ENCODE measurements at regions not wholly inside any gene's neighbourhood (a gene's known extent, or its start where the extent isn't known, plus 50 kb on each side); places are given as distances from the start of the nearest gene placed in this dataset.
"Not testable (repeated sequence)": the region's sequence is repeated elsewhere in the genome, so short reads cannot be mapped to it uniquely, and the experiment has no call there.

DNA sequence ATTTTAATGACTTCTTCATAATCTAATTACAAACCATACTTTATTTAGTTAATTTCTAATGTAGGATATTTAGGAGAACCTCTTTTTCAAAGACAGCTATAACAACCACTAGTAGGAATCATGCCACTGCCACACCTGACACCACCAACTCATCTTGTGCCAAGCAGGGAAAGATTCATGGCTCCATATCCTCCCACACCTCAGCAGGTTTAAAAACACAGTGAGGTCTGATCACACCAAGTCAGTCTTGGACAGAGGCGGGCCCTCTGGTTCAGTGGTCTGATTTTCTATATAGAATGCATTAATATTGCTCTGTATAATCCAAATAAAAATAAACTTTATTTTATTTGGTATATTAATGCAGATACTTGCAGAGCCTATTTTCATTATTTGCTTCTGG lies 227.7 kb upstream of the TTC29 start:
- DNase-seq, result no peak

DNA sequence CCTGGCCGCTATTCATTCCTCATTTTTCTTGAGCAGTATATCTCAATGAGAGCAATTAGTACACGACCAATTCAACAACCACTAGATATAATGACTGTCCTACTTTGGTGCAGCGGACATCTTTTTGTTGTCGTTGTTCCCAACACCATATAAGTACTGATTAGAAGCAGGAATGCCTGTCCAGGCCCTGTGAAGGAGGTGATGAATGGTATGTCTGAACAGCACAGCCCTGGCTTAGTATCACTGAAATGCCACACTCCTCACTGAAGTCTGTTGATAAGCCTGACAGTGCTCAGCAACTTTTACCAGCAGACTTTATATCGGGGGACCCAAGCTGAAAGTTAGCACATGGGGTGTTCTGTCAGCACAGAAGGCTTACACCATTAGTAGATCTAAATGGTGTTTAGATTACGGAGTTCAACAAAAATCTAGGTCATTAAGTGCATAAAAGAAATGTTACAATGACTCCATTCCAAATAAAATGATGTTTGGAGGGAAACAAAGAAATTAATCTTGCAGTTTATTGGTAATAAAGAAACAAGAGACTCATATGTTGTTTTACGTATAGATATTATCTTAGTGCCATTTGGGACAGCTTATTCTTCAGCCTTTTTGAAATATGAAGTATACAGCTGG lies 228.3 kb upstream of the TTC29 start:
- DNase-seq, result no peak

DNA sequence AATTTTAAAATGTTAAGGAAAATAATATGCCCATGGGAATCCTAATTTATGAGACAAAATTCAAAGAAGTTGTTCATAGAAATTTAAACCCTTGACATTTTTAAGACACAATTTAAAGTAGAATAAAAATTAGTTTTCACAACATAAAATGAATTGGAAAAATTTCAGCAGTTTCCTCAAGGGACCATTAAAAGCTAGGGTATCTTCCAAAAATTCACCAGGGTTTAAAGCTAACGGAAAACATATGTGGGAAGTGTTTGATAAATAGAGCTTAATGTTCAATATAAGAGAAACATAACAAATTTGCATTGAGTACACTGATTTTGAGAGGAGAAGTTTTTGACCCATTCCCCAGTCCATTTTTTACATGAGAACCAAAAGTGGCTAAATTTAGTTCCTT lies 228.9 kb upstream of the TTC29 start:
- DNase-seq, result no peak

DNA sequence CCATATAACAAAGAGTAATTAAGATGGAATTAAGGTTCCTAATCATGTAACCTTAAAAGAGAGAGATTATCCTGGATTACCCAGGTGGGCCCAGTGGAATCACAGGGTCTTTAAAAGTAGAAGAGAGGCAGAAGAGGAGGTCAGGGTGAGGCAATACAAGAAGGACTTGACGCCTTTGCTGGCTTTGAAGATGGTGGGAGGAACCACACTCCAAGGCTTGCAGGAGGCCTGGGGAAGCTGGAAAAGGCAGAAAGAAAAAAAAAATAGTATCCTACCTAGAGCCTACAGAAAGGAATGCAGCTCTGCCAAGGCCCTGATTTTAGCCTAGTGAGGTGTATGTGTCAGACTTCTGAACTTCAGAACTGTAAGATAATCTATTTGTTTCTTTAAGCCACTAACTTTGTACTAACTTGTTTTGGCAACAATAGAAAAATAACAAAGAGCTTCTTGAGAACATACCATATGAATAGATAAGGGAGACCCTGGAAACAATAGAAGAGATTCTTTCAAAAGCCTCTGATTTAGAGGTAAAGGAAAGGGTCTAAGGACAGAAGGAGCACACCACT lies 229.9 kb upstream of the TTC29 start:
- DNase-seq, result no peak

DNA sequence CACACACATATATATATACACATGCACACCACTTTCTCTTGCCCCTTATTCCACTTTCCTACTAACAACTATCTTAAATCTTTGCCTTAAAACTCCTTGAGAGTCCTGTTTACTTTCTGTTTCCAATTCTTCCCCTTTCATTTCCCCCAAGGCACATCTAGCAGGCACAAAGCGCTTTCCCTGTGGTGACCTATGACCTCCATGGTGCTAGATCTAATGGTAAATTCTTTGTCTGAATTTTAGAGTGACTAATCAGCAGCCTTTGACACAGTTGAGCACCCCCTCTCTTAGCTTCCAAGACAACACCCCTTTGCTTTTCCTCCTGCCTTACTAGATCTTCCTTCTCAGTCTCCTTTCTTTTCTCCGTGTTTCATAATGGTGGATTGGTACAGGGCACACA lies 236.4 kb upstream of the TTC29 start:
- no peak for DNase-seq

DNA sequence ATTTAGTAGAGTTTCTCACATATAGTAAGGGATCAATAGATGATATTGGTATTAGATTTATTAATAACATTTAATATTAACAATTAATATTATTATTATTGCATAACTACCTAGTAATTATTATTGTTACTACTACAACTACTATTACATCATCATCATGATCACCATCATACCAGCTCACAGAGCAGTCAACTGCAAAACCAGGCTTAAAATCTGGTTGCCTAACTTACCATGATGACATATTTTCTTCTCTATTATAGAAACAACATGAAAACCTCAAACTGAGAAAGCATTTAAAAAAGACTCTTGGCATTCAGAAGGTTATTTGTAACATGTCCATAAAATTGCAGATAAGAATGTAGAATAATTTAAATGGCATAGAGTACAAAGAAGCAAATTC lies 247.0 kb upstream of the TTC29 start:
- no peak for DNase-seq

DNA sequence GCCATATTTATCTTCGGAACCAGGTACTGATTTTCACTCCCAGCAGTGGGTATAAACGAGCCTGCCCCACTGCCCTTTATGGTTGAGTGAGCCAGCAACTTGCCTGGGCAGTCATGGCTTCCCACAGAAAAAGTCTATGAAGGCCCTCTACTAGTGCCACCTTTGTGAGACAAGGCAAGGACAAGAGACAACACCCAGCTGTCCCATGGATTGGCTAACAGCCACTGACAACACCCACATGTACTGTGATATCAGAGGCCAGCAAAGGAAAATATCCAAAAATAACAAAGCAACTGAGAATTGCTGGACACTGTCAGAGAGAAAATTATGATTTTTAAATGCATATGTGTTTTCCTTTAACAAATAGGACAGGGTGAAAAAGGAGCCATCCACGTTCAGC lies 248.4 kb upstream of the TTC29 start:
- DNase-seq, result no peak

DNA sequence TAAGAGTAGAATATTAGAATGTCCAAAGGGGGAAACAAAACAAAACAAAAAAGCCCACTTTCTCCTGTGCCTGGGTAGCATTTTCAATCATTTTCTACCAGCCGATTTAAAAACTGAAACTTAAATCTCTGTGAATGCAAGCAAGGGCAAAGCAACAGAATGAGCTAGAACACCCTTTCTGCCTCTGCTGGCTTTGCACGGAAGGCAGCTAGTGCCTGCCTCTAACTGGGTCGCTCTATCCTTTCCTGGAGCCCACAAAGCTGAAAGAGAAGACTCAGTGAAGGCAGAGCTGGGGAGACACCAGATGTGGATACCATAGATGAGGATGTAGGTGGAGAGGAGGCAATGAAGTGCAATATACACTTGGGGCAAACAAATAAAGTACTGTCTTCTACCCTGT lies 248.9 kb upstream of the TTC29 start:
- no peak for DNase-seq

DNA sequence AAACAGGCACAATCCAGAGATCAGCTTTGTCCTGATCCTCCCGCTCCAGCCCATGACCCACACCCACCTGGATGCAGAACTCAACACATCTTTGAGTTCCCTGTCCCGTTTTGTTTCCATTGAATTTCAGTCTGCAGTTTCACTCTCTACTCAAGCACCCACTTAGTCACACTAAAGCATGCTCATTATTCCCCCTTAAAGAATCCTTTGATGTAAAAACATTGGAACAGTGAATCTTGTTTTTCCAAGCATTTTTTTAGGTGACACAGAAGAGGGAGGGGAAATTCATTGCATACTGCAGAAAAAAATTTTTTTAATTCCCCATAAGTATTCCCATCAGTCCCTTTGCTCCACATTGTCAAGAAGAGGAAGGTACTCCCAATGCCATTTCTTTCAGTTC lies 249.7 kb upstream of the TTC29 start:
- DNase-seq, result no peak

DNA sequence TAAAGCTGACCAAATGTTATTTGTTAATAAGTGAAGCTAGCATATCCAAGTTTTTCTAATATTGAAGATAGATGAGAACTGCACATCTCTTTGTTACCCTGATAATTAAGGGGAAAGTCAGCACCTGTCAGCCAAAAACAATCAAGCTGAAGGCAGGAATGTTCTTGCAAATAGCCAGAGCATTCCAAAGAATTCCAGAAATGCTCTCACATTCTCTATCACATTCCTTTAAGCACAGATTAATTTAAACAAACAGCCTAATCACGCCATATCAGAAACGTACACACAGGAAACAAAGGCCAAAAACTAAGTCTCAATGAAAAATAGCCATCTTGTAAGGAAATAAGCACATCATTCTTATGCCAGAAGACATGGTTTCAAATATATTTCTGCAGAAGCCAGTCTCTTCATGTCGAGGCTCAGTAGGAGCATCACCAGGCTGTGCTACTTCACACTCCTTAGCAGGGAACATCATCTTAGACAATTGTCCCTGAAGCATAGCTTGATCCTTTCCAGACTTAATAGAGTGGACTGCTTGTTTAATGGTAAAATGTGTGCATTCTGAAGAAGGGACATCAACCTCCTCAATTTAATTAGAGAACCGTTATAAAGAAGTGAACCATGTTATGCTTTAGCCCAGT lies 252.9 kb upstream of the TTC29 start:
- DNase-seq, result no peak

DNA sequence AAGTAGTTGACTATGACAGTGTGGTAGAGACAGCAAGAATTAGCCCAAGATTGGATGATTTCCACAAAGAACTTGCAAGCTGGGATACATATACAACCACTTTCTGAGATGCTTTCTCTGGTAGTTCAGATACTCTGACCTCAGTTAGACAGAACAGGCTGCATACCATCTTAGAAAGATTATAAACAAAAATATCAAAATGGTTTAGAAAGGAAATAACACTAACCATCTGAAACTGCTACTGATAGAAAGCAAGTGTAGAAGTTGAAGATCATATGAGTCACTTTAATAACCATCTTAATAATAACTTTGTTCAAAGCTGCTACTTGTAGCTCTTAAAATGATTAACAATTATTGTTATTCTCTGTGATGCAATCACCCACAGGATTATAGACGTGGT lies 255.4 kb upstream of the TTC29 start:
- DNase-seq, result no peak

DNA sequence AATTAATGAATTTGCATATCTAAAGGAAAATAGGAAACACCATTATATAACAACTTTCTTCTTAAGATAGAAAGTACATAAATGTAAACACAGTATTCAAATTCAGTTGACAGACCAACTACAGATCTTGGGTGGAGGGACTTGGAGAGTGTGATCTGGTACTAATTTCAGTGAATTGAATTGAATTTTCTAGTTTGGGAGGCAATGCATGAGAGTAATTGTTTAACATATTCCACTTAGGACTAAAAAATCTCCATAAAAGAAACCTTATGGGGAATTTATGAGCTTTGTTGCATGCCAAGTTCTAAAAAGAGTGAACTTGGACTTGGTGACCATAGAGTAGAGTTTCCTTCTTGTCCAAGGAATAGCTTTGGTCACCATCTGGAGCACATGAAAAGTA lies 261.1 kb upstream of the TTC29 start:
- no peak for DNase-seq

DNA sequence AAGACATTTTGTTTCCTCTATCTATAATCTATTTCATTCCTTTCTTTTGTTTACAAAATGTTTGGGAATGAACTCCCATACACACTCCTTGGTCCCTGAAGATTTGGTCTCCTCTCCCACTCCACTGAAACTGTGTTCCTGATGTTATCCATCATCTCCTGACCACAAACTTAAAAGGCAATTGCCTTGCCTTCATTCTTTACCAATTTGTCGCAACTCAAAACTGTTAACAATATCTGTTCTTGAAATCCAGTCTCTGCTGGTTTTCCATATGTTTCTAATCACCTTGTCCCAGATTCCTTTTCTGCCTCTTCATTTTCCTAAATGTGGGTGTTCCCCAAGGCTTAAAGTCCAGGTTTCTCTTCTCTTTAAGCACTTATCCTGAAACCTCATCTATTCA lies 262.2 kb upstream of the TTC29 start:
- no peak for DNase-seq

DNA sequence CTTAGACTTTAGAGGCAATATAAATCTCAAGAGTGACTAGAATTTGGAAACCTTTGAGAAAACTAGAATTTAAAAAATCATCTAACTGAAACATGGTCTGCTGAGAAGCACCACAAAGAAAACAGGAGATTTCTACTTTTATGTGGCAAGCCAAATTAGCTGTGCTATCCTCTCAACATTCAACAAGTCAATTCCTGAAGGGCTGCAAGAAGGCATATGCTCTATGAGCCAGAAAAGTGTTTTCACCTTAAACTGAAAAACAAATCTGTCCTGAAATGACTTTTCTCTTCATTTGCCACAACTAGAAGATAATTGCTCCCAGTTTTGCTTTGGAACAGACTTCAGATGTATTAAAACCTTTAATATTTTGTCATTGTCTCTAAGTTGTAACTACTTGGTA lies 263.2 kb upstream of the EDNRA start:
- DNase-seq, result no peak

DNA sequence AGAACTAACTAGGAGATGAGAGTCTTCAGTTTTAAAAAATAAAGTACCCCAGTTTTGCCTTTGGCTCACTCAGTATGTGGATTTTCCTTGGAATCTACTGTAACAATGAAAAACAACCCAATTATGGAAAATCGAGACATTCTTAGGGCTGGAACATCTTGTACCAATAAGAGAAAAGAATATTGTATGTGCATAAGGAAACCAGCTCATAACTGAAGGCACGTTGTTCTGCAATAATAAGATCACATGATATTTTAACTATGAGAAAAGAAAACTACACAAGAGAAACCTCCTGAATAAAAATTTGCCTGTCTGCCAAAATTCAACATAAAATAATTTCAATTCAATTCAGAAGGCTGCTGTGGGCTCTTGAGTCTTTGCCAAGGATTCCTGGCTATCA lies 261.8 kb upstream of the EDNRA start:
- no peak for DNase-seq

DNA sequence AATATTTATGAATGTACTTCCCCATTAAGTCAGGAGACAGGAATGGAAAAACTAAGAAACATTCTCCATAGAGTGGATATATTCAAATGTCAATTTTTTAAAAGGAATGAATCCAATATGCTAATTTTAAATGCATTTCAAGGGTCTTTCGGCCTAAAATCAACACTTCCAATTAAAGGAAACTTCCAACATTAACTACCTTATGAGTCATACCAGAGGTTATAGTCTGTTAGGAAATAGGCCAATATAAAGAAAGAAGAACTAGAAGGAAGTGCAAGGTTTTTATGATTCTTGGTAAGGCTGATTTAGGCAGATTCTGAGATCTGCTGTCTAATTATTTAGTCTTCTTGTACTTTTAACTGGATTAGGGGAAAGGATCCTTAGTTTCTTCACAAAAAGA lies 260.1 kb upstream of the EDNRA start:
- DNase-seq, result no peak

DNA sequence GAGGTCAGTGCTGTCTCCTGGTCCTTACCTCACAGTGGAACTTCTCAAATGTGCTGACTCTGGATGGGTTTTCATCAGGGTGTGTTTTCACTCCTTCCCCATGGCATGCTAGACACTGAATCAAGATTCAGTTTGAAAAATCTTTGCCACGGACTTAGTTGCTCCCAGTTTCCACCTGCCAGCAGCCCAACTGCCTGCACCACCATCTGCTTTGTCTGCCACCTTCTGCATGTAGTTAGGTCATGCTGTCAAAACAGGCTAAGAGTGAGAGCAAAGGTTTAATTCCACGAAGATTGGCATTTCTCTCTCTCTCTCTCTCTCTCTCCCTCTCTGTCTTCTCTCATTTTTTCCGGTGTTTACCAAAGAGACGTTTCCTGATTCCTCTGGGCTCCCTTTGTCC lies 258.0 kb upstream of the EDNRA start:
- DNase-seq, result no peak

DNA sequence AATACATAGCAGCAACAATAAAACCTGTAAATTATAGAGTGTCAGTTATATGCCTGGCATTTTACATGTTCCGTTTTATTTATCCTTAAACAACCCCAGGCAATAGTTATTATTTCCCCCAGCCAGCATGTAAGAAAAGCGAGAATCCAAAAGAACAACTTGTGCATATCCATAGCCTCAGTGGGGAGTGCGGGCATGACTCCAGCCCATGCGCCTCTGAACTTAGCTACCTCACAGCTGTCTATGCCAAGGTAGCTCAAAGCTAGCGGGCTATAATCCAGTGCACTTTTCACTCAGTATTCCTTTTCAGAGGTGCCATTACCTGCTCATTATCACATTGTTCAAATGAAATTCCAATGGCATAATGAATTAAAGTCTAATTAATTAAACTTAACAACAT lies 257.3 kb upstream of the EDNRA start:
- DNase-seq, result no peak

DNA sequence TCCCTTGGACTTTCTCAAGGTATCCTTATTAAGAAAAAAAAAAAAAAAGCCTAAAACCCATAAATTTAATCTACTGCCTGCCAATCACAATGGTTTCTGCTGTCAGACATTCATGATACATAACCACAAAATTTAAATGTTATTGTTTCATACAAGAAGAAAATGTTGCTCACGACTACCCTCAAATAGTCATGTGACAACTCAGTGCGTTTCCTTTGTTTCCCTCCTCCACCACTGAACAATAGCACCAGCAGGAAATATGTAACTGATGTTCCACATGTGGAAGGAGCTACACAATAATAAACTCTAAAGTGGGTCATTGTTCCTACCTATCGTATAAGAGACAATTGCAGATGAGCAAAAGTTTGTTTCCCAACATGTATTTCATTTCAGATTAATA lies 244.1 kb upstream of the EDNRA start:
- DNase-seq, result no peak

DNA sequence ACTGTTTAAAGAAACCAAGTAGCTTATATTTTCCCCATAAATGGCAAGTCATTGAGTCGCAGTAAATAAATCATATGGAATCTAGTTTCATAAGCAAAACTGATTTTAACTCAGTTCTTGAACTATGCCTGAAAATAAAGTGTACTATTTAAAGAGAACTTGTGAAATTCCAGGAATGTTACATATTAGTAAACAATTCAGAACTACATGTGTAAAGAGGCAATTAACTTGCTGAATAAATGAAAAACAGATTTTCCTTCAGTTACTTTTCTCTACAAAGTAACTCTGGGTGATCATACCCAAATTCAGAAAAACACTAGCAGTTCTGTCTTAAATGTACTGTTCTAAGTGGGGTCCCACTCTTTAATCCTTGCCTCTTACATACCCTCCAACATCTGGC lies 236.1 kb upstream of the EDNRA start:
- no peak for DNase-seq

DNA sequence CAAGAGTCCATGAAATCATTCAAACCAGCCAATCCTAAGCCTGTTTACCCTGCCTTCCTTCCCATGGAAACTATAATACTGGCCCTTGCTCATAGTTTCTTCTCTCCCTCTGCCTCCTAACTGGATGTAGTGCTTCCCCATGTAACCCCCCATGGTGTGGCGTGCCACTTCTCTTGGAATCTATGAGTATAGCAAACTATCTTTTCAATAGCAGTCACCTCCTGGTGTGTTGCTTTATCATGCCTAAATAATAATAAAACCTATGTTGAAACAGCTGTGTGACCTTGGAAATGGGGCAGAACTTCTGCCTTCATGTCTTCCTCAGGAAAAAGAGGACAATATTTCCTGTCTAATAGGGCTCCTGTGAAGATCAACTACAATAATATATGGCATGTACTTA lies 234.8 kb upstream of the EDNRA start:
- no peak for DNase-seq

DNA sequence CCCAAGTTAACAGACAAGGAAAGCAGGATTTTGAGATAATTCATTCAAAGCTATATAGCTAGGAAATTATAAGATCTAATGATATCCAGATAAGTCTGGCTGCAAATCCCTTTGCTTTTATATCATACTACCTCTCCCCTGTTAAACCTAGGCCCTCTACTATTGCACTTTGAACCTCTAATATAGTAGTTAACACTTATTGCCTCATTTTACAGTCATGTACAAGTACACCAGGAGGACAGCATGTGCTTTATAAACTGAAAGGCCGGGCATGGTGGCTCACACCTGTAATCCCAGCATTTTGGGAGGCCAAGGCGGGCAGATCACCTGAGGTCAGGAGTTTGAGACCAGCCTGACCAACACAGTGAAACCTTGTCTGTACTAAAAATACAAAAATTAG lies 234.4 kb upstream of the EDNRA start:
- not testable (repeated sequence) for DNase-seq

DNA sequence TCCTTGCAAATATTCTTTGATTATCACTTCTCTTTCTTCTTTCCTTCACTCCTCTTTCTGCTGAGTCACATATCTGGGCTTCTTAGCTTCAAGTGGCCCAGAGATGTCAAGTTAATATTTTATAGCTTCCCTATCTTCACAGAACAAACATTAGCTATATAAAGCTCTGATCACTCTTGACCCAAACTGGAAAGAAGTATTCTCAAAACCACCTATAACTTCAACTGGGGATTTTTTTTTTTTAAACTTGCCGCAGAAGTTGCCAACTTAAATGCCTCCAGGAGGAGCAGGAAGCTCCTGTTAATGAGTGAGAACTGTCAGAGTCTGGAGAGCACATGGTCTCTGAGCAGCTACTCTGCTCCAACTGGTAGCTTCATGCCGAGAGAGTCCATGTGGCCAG lies 233.3 kb upstream of the EDNRA start:
- DNase-seq, result no peak

DNA sequence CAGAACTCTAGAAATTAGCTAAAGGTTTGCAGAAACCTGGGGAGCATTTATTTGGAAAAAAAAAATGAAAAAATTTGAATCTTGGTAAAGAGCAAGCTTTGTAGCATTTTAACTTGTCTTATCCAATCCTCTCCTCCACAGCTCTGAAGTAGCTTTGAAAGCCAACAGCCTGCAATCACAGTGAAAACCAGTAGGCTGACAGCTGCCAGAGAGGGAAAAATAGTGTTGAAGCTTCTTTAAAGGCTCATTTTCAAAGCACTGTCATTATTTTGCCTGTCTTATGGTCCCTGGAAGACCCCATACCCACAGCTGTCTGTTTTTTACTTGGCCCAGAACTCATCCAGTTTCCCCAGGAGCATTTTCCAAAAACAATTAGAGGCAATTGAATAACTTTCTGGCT lies 230.8 kb upstream of the EDNRA start:
- DNase-seq, result no peak

DNA sequence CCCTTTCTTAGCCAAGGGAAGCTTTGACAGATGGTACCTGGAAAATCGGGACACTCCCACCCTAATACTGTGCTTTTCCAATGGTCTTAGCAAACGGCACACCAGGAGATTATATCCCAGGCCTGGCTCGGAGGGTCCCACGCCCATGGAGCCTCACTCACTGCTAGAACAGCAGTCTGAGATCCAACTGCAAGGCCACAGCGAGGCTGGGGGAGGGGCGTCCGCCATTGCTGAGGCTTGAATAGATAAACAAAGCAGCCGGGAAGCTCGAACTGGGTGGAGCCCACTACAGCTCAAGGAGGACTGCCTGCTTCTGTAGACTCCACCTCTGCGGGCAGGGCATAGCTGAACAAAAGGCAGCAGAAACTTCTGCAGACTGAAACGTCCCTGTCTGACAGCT lies 225.6 kb upstream of the EDNRA start:
- not testable (repeated sequence) for DNase-seq

Measured in GDM1 (cell line).